Fibroblast of skin of right biceps (primary cell): ENCODE measurements at regions not wholly inside any gene's neighbourhood (a gene's known extent, or its start where the extent isn't known, plus 50 kb on each side); places are given as distances from the start of the nearest gene placed in this dataset.
"Not testable (repeated sequence)": the region's sequence is repeated elsewhere in the genome, so short reads cannot be mapped to it uniquely, and the experiment has no call there.

Experiments
- DNase-seq: peaks from one replicate; pipeline ENCODE4 v3.0.0-alpha.2; 2013

DNA sequence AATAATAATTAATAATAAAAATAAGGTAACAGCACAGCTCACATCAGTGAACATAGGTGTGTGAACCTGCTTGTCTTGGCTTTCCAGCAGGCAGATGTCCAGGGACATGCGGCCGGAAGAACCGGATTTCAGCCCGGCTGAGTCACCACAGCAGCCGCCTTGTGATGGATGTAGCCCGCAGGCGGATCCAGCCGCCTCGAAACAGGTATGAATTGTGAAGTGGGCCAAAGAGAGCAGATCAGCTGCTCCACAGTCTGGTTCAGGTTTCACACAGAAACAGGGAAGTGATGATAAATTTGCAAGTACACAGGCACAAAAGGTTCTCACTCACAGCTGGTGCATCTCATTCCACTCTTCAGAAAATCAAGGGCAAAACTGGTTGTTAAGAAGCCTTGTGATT, 55.1 kb downstream of the ID4 start:
- DNase-seq, result no peak

DNA sequence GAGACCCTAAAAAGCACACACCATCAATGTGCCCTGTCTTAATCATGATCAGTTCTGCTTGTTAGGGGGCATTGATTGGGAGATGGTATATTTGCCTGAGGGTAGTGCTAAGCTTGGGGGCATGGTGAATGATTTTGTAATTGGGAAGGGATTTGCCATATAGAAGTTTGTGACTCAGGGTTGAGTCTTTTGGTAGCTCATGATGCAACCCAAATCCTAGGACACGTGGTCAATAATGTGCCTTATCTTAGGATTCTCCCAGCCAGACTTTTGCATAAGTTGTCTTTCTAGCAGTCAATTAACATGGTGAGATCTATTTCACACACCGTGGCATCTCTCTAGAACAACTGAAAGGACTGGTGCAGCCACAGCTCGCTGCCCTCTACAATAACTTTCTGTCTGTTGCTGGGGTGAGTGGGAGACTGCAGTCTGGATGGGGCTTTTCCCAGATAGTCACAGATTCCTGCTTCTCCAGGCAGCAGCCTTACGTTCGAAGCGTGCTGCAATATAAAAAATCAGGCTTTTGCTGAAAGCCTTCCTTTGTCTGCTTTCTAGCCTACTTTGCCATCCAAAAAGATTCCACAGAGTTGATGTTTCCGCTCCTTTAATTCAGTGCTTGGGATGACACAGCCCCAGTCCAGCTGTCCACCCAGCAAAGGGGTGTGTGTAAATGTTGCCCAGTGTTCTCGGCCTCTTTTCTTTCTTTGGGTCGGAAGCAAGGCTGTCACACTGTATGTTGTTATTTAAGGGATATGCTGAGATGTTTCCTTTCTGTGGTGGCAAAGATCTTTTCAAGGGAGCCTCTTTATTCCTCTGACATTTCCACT, 58.9 kb downstream of the ID4 start:
- no peak for DNase-seq

DNA sequence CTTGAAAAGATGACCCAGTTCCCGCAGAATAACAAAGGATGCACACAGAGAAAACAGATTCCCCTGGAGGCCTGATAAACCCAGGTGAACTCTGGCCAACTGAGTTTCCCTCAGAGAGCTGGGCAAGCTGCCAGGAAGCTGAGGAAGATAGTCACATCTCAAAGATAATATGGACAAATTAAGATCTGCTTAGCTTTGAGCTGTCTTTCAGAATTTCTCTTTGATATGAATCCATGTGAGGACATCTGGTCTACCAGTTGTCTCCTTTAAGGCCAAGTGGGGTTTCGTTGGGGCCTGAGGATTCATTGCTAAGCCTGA, 59.5 kb downstream of the ID4 start:
- DNase-seq, result no peak

DNA sequence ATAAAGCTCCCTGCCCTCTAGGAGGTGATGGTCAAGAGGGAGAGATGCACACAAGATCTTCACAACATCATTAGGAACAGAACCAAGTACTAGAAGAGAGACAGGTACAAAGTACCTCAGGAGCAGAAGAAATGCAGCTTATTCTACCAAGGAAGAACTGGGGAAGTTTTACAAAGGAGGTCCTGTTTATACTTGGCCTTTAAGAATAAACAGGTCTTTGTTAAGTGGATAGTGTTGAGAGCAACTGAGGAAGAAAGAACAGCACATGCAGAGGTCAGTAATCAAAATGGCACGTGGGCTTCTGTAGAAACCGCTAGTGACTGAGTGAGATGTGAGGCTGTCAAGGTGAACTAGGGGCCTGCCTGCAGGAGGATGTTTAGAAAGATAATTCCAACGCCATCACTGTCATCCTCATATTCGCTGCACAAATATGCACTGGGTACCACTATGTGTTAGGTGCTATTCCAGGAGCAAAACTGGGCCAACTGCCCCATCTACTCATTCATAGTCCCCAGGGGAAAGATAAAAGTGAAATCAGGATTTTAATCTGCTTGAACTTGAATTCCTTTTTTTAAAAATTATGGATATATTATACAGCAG, 61.1 kb downstream of the ID4 start:
- DNase-seq, result no peak

DNA sequence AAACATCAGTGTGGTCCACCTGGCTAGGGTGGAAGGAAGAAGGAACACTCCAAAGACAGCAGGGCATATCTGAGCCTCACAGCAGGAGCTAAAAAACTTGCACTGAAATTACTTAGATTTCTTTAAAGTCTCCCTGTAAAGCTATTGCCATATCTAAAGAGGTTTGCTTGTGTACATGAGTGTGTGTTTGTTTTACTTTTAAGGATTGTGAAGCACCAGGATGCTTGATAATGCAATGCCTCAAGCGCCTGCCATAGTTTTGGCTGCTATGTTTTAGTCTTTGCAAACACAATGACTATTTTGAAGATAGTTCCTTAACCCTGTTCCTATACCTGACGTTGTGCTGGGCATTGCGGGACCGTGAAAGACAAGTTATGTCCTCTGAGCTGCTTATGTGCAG, 65.0 kb downstream of the ID4 start:
- no peak for DNase-seq

DNA sequence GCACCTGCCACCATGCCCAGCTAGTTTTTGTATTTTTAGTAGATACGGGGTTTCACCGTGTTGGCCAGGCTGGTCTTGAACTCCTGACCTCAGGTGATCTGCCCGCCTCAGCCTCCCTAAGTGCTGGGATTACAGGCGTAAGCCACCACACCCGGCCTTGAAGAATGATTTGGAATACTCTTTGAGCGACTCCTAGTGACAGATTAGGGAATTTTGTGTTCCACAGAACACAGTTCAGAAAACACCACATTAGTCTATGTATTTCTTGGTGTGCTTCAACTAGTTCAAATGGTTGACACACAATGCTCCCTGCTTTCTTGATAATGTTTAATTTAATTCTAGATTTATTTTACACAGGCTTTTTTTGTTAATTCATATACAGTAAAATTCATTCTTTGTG, 67.2 kb downstream of the ID4 start:
- not testable (repeated sequence) for DNase-seq

DNA sequence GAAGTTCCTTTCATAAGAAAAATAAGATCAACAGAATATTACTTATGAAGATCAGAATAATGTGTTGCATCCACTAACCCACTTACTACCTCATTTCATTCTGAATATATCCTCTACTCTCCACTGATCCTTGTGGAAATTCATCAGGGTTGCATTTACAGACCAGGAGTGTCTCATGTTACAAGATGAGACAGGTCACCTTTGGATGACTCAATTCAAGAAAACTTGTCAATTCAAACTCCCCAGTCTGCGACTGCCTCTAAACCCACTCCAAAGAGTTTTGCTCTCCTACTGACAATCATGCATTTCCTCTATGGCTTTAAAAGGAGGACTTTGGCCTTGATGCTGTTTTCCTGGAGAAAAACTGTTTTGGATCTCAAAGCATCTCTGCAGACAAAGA, 68.4 kb downstream of the ID4 start:
- DNase-seq, result no peak

DNA sequence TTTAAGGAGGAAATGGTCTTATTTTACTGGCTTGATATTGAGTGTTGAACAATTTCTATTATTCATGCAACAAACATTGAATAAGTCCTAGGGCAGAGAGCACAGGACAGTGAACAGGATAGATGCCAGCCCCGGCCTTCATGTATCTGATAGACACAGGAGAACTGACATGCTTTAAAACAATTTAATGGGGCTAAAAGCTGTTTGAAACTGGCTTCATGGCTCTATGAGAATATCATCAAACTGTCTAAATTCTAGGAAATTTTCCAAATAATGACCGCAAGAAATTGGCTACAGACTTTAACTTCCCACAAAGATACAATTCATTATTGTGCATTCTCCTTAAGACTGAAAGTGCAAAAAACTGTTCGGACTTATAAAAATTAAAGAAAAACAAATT, 69.0 kb downstream of the ID4 start:
- DNase-seq, result no peak

DNA sequence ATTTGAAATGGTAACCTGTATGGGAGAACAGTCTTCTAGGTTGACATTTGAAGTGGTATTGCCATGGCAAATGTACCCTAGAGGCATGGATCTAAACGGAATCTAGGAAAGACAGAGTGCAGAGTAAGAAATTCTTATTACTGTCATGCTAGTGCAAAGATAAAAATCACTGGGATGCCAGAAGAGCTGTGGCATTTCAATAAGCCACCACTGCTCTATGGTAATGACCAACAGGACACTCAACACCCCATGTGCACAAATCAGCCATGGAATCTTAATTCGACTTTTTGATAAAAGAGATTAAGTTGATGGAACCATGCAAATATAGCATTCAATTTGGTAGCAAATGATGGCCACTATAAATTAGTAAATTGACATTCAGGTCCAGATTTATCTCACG, 74.1 kb downstream of the ID4 start:
- DNase-seq, result no peak

DNA sequence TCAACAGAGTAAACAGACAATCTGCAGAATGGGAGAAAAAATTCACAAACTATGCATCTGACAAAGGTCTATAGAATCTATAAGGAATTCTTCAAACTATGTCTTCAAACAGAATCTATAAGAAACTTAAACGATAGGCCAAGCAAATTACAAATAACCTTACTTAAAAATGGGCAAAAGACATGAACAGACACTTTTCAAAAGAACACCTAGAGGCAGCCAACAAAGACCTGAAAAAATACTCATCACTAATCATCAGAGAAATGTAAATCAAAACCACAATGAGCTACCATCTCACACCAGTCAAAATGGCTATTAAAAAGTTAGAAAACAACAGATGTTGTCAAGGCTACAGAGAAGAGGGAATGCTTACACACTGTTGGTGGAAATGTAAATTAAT, 81.3 kb downstream of the ID4 start:
- DNase-seq, result no peak

DNA sequence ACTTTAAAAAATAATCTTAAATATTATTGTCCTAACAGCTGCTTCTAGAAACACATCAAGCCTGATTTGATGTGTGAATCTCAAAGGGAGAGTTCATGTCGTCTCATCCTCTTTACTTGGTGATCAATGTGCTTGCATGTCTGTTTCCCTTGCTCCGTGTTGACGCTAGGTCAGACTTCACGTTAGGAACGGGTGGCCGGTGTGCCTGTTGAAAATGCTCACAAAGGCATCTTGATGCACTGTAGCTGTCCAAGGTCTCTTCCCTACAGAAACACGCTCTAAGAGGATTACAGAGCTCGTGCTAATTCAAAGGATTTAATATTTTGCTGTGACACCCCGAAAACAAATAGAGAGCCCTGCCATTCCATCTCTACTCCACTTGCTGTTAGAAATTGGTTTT, 84.6 kb downstream of the ID4 start:
- no peak for DNase-seq

DNA sequence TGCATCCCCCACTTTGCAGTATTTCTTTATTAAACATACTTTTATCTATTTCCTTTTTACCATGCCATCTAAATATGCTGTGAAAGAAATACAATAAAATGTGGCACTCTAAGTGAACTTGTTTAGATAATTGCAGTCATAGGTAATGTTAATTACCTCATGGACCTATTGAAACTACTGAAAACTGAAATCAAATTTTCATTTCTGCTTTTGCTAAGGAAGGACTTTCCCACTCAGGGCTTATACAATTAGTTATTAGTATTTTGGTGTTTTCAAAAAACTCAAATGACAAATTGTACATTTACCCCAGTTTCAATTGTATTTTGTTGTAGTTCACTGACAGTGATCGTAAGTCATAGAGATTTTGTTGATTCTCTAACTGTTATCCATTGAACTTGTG, 88.4 kb downstream of the ID4 start:
- no peak for DNase-seq

DNA sequence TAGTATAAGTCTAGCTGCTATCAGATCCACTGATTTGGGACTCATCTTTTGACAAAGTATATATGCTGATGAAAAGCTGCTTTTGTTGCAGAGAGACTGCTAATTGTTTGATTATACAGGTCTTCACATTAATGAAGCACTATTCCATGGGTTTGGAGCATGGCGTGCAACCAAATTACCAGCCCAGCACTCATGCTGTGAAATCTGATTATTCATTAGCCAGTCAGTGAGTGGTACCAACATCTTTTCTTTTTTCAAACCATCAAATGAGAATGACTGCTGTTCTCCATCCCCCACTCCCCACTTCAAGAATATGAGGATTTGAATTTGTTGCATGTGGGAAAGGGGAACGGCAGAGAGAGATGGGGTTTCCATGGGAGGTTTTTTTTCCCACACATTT, 91.3 kb downstream of the ID4 start:
- DNase-seq, result no peak

DNA sequence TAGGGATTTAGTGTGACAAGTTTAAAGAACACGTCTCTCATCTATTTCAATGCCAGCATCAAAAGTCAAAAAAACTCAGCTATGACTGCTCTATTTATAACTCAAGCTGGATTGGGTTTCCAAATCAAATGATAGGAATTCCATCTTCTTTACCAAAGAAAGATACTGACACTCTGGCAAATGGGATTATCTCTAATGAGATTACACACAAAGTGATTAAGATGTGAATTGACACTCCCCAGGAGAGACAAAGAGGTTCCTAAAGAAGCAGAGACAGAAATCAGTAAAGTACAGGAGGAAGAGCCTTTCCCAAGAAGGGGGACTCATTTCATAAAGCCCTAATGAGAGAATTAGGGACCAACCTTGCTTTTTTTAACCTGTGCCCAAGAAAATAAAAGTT, 92.1 kb downstream of the ID4 start:
- DNase-seq, result no peak

DNA sequence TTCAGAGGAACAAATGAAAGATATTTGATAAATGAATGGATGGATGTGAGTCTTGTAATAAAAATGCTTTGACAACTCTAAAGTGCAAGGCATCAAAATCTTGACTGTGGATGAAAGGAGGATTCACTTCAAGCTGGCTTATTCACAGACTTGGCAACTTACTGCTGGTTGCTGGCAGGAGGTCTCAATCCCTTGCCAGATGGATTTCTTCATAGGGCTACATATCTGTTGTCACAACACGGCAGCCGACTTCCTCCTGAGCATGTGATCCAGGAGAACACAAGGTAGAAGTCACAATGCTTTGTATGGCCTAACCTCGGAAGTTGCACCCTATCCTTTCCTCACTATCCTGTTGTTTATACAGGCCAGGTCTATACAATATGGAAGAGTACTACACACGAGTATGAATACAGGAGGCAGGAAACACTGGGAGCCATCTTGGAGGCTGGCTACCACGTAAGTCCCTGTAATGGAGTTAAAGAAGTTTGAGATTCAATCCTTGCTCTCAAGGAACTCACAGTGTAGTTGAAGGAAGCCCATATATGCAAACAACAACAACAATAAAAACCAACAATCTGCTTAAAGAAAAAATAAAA, 97.9 kb downstream of the ID4 start:
- DNase-seq, result no peak

DNA sequence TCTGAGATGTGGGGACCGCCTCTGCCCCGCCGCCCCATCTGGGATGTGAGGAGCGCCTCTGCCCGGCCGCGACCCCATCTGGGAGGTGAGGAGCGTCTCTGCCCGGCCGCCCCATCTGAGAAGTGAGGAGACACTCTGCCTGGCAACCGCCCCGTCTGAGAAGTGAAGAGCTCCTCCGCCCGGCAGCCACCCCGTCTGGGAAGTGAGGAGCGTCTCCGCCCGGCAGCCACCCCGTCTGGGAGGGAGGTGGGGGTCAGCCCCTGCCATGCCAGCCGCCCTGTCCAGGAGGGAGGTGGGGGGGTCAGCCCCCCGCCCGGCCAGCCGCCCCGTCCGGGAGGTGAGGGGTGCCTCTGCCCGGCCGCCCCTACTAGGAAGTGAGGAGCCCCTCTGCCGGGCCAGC, 102.2 kb downstream of the ID4 start:
- DNase-seq, result not testable (repeated sequence)

DNA sequence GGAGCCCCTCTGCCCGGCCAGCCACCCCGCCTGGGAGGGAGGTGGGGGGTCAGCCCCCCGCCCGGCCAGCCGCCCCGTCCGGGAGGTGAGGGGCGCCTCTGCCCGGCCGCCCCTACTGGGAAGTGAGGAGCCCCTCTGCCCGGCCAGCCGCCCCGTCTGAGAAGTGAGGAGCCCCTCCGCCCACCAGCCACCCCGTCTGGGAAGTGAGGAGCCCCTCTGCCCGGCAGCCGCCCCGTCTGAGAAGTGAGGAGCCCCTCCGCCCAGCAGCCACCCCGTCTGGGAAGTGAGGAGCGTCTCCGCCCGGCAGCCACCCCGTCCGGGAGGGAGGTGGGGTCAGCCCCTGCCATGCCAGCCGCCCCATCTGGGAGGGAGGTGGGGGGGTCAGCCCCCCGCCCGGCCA, 102.8 kb downstream of the ID4 start:
- not testable (repeated sequence) for DNase-seq

DNA sequence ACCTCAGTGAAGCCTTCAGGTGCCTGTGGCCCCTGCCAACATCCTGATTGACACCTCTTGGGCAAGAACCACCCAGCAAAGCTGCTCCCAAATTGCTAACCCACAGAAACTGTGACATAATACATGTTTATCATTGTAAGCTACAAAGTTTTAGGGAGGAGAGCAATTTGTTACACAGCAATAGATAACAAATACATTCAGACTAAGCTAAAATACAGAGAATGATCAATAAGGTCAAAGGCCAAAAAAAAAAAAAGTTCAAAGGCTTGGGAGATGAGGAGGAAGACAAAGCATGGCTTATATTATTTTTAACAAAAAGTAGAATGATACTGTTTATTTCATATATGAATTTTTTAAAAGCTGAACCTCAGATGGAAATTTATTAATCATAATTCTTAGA, 105.9 kb downstream of the ID4 start:
- DNase-seq, result no peak

DNA sequence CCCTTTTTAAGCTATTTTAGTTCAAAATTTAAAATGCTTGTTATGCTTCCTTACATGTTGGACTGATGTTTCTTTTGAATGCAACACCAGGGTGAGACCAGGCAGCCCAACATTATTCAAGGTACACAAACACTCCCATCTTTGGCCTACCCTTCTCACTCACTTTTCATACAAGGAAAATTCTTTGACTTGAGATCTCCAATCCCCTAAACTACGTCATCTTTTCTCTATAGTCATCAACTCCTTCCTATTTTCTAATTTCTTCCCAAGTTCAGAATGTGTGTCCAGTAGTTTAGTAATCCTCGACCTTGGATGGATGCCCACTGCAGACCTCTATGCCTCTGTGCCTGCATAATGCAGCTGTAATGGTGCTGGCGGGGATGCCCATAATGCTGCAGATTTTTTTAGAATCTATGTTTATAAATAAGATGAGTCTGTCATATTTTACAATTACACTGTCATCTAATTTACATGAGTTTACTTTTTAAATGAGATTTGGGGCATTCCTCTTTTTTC, 108.7 kb downstream of the ID4 start:
- no peak for DNase-seq

DNA sequence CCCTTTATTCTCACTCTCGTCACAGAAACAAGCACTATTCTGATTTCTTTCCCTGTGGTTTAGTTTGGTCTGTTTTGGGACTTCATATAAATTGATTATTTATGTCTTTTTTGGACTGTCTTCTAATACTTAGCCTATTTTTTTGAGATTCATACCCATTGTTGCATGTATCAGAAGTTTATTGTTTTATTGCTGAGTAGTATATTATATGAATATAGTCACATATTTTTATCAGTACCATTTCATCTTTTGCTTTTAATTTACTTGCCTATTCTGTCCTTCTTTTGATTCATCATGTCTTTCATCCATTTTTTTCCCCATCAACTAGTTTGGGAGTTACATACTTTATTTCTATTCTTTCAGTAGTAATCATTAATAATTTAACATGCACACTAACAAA, 112.0 kb downstream of the ID4 start:
- no peak for DNase-seq

DNA sequence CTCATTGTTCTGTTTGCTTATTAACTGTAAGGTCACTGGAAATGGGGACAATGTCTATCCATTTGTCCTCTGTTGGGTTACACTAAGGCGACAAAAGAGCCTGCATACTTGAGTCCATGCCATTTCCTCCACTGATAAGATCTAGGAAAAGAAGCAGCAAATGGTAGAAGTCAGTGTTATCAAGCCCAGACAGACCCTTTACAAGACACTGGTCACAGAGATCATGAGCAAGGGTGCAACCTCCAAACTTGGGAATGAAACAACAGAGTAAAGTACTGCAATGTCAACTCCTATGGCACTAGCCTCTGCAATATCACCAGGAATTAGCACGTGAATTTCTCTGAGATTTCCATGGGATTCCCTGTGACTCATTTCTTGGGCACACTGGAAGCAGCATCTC, 126.9 kb downstream of the ID4 start:
- no peak for DNase-seq

DNA sequence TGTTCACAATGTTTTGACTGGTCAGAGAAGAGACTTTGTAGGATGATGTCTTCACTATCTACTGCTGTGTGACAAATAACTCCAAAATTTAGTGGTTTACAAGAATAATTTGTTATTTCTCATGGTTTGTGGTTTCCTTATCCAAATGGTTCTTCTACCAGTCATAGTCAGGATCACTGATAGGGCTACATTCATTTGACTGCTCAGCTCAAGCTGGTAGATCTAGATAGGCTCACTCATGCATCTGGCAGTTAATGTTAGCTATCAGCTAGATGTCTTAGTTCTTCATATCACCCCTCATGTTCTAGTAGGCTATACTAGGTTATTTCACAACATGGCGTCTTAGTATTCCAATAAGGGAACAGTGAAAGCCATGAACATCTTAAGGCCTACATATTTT, 131.0 kb downstream of the ID4 start:
- no peak for DNase-seq

DNA sequence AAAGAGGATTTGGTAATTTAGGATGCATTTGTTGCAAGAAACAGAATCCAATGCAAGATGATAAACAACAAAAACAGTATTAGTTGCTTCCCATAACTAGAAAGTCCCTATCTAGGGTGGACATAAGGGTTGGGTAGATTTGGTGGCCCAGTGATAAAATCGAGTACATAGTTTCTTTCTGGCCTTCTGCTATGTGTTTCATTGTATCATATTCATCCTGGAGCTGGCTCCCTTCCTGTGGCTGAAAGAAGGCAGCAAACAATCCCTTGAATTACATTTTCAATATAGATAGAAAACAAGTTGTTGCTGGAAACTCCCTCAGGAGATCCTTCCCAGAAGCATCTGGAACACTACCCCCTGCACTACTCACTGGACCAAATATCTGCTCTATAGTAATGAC, 135.1 kb downstream of the ID4 start:
- no peak for DNase-seq

DNA sequence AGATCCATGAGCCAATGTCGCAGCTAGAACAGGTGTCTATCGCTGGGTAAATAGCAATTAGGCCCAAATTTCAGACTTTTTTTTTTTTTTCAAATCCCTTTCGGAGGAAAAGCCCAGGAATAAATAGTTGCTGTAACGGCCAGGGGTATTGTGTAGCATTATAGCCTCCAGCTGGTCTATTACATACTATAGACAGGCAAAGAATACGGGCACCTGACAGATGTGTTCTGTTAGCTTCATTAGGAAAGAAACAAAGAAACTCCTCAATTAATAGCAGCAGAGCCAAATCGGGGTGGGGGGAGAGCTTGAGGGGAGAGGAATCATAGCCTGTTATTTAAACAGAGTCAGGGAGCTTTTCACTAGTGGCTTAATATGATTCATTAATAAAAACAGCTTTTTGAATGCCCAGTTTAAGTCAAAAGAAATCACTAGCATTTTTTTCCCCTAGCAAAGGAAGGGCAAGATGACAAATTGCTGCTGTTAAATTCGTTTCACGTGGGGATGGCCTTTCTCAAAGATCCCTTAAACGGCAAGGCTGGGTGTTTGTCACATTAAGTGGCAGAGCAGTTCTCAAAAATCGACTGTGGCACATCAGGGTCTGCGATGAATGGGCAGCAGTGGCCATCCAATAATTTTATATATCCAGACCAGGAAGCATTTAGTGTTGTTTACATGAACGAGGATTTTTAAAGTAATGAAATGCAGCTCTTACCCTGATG, 139.4 kb downstream of the ID4 start:
- DNase-seq, result no peak
